Activated CD4-positive, alpha-beta memory T cell treated with anti-CD3 and anti-CD28 coated beads, Interleukin-2, amount 10 ng/mL, durations not matched to agents 7 days and 5 days (primary cell): ENCODE measurements at regions not wholly inside any gene's neighbourhood (a gene's known extent, or its start where the extent isn't known, plus 50 kb on each side); places are given as distances from the start of the nearest gene placed in this dataset.
A peak's percentile ranks its signal among the peaks of the same experiment; 100 is the strongest.

Source experiments
- CTCF ChIA-PET: fragments of 350-600 bp; sonication (Branson Sonifier 250); formaldehyde crosslinking; loops from one replicate; lab custom pipeline; 2021; ENCODE audit warnings: antibody characterized with exemption, inconsistent platforms; lab: Charles Lee
- POLR2A ChIA-PET: fragments of 350-600 bp; sonication (Branson Sonifier 250); formaldehyde crosslinking; loops from one replicate; lab custom pipeline; 2021; ENCODE audit warnings: antibody characterized with exemption; lab: Charles Lee
- DNase-seq: peaks from one replicate; pipeline ENCODE4 v3.0.0-alpha.2; 2020
- H3K27ac Mint-ChIP-seq: one replicate; pipeline ENCODE4 v1.8.0; 2021; ENCODE audit warnings: mild to moderate bottlenecking, mixed read lengths
- H3K27me3 Mint-ChIP-seq: one replicate; pipeline ENCODE4 v1.8.0; 2021; ENCODE audit warnings: mixed read lengths
- H3K36me3 Mint-ChIP-seq: one replicate; pipeline ENCODE4 v1.8.0; 2021; ENCODE audit warnings: low read depth, mixed read lengths
- H3K4me1 Mint-ChIP-seq: one replicate; pipeline ENCODE4 v1.8.0; 2021; ENCODE audit warnings: mixed read lengths
- H3K4me3 Mint-ChIP-seq: one replicate; pipeline ENCODE4 v1.8.0; 2021; ENCODE audit warnings: mild to moderate bottlenecking, mixed read lengths
- H3K9me3 Mint-ChIP-seq: one replicate; pipeline ENCODE4 v1.8.0; 2021; ENCODE audit warnings: mixed read lengths

DNA sequence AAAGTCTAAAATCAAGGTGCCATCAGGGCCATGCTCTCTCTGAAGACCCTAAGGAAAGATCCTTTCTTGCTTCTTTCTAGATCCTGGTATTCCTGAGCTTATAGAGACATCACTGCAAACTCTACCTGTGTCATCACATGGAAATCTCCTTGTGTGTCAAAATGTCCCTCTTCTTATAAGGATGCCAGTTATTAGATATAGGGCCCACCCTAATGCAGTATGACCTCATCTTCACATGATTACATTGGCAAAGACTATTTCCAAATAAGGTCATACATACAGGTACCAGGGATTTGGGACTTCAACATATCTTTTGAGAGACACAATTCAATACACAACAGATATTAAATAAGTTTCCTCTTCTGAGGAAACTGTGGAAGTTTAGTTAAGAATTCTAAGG, 123.9 kb downstream of the UNC5CL start:
- Mint-ChIP-seq H3K9me3 (no peaks in the 10 kb centered on the region), H3K36me3 (no peaks in the 10 kb centered on the region), H3K4me1 (peaks cover 2% of the 10 kb centered on the region), H3K4me3 (no peak overlapping the region), H3K27ac (no peak overlapping the region), H3K27me3 (peaks cover 25% of the 10 kb centered on the region)
- no peak for DNase-seq
- CTCF ChIA-PET, result no interaction called here
- POLR2A ChIA-PET, result no interaction called here

DNA sequence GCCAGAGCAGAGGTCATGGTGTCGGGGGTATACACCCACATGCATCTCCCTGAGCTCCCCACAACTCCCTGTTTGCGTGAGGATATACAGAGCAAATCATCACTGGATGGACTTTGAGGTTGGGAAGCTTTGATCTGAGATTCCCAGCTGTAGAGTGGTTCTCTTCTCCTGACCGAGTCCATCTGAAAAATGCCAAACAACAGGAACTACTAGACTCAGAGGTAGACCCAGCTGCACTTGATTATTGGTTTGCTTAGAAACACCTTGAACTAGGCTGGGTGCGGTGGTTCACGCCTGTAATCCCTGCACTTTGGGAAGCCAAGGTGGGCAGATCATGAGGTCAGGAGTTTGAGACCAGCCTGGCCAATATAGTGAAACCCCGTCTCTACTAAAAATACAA, 125.0 kb downstream of the UNC5CL start:
- POLR2A ChIA-PET, result no interaction called here
- Mint-ChIP-seq H3K4me1 (peaks cover 2% of the 10 kb centered on the region), H3K27me3 (peaks cover 22% of the 10 kb centered on the region), H3K27ac (no peak overlapping the region), H3K9me3 (no peaks in the 10 kb centered on the region), H3K36me3 (no peaks in the 10 kb centered on the region), H3K4me3 (no peak overlapping the region)
- no peak for DNase-seq
- CTCF ChIA-PET, result no interaction called here

DNA sequence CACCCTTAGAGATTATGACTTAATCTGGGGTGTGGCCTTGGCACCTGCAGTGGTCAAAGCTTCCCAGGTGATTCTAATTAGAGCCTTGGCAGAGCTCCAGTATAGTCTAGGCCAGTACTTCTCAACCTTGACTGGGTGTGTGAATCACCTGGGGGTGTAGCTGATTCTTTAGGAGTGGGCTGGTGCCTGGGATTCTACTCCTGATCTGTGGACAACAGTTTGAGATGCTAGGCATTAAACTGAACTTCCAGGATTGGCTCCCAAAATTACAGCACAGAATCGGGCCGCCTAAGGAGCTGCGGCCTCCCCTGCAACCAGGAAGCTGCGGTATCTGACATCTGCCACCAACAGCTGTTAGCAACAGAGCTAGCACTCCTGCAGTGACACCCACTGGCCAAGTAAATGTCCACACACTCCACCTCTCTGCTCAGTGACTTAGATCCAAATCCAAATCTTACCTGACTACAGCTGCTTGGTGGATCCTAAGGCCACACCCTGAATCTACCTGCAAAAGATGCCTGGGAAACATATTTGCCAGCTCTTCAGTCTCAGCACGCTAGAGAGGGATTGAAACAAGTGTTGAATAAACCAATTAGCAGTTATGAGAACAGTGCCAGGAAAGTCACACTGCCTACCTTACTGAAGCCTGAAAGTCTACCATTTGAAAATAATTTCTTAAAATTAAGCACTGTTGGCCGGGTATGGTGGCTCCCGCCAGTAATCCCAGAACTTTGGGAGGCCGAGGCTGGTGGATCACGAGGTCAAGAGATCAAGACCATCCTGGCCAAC, 126.7 kb downstream of the UNC5CL start:
- no peak overlapping the region for H3K27ac Mint-ChIP-seq
- CTCF ChIA-PET, result interaction anchor here (1.4 to 1.9 kb wide), 4 partner anchors 116 to 584 kb away, joined by 3 to 6 read pairs (median 4); no protein-coding TSS in a partner anchor
- POLR2A ChIA-PET, result no interaction called here

DNA sequence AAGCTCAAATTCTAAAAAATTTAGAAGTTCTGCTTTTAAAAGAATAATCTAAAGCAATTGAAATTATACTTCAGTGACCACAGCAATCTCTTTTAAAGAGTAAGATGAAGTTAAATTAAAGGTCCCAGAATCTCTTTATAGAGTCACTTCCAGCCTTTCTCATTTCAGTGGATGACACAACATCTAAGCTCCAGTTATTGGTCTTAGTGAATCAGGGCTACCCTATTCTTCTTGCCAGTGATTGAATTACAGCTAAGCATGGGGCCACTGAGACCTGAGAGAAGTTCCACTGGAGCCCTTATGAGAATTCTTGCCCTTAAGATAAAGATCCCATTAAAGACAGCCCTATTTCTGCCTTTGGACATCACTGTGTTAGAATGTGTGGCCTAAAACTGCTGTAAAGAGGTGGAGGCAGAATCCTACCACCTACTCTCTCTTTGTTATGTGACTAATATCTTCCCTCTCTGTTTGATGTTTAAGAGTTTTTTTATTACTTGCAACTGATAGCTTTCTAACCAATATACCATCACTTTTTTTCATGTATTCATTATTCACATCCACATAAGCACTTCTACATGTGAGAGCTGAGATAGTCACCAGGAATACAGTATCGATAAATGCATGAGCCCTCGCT, 128.6 kb downstream of the UNC5CL start:
- no peak for DNase-seq
- ChIA-PET CTCF (interaction anchor here (1.0 kb wide), 1 partner anchor 118 kb away, joined by 3 read pairs; no protein-coding TSS in a partner anchor), POLR2A (no interaction called here)
- H3K27ac Mint-ChIP-seq, result no peak overlapping the region
- H3K27me3 Mint-ChIP-seq, result peaks cover 19% of the 10 kb centered on the region
- no peak overlapping the region for H3K4me3 Mint-ChIP-seq
- no peaks in the 10 kb centered on the region for H3K9me3 Mint-ChIP-seq
- H3K4me1 Mint-ChIP-seq, result peaks cover 2% of the 10 kb centered on the region
- no peaks in the 10 kb centered on the region for H3K36me3 Mint-ChIP-seq

More for the DNA sequence above, 126.7 kb downstream of the UNC5CL start:
- Mint-ChIP-seq H3K4me3 (no peak overlapping the region), H3K9me3 (no peaks in the 10 kb centered on the region), H3K27me3 (peaks cover 28% of the 10 kb centered on the region), H3K4me1 (peaks cover 2% of the 10 kb centered on the region), H3K36me3 (no peaks in the 10 kb centered on the region)
- peak; percentile 43 for DNase-seq

DNA sequence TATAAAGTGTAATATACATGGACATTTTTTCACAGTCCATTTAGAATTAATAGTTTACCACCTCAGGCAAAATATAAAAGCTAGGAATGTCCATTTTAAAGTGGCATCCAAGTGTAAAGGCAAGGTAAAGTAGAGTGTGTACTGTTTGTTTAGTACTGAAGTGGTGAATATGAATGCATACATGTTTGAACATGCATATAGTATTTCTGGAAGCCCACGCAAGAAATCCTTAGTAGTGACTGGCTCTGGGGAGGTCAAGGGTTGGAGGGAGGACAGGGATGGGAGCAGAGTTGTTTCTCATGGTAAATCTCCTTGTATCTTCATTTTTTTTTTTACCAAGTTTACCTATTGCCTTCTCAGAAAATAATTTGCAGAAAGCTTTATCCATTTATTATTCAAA, 129.2 kb downstream of the UNC5CL start:
- Mint-ChIP-seq H3K4me3 (no peak overlapping the region), H3K9me3 (no peaks in the 10 kb centered on the region), H3K27ac (no peak overlapping the region), H3K36me3 (no peaks in the 10 kb centered on the region), H3K27me3 (peaks cover 22% of the 10 kb centered on the region), H3K4me1 (peaks cover 2% of the 10 kb centered on the region)
- CTCF ChIA-PET, result no interaction called here
- no peak for DNase-seq
- POLR2A ChIA-PET, result no interaction called here

DNA sequence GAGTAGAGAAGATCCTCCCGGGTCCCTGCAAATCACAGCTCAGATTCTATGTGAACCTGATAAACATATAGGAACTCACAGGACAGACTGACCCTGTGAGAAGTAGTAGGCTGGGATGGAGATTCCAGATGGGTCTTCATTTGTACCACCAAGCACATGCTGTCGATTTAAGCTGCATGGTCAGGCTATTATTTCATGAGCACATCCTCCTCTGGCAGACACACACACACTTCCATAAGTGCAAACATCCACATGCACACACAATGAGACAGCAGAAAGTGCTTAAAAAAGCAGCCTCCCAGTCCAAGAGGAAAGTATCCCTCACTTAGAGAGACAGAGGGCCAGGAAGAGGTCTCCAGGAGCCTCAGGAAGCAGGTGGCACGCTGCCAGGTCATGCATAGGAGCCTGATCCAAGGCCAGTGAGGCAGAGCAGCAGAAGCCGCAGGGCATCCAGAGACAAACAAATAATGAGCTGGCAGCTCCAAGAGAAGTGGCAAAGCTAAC, 131.8 kb downstream of the UNC5CL start:
- no peaks in the 10 kb centered on the region for H3K9me3 Mint-ChIP-seq
- ChIA-PET POLR2A (no interaction called here), CTCF (no interaction called here)
- no peak overlapping the region for H3K4me3 Mint-ChIP-seq
- no peak for DNase-seq
- peaks cover 22% of the 10 kb centered on the region for H3K27me3 Mint-ChIP-seq
- H3K27ac Mint-ChIP-seq, result no peak overlapping the region
- no peaks in the 10 kb centered on the region for H3K36me3 Mint-ChIP-seq
- peaks cover 1% of the 10 kb centered on the region for H3K4me1 Mint-ChIP-seq

DNA sequence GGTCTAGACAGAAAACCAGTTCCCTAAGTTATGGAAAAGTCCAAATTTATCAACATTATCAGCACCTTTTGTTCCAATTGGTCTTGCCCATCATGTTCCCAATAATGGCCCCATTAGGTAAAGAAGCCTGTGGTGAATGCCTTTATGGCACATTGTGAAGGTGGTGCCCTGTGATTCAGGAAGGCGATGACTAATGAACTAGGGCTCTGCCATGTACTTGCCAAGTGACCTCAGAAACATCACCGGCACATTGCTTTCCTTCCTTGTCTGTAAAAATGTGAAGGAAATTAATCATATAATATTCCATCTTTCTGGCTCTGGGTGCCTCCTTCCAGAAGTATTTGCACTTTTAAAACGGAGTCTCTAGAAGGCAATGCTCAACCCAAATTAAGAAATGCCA, 132.3 kb downstream of the UNC5CL start:
- DNase-seq, result no peak
- CTCF ChIA-PET, result no interaction called here
- Mint-ChIP-seq H3K9me3 (no peaks in the 10 kb centered on the region), H3K27ac (no peak overlapping the region), H3K4me3 (no peak overlapping the region), H3K36me3 (no peaks in the 10 kb centered on the region), H3K27me3 (peaks cover 22% of the 10 kb centered on the region), H3K4me1 (no peaks in the 10 kb centered on the region)
- POLR2A ChIA-PET, result no interaction called here

DNA sequence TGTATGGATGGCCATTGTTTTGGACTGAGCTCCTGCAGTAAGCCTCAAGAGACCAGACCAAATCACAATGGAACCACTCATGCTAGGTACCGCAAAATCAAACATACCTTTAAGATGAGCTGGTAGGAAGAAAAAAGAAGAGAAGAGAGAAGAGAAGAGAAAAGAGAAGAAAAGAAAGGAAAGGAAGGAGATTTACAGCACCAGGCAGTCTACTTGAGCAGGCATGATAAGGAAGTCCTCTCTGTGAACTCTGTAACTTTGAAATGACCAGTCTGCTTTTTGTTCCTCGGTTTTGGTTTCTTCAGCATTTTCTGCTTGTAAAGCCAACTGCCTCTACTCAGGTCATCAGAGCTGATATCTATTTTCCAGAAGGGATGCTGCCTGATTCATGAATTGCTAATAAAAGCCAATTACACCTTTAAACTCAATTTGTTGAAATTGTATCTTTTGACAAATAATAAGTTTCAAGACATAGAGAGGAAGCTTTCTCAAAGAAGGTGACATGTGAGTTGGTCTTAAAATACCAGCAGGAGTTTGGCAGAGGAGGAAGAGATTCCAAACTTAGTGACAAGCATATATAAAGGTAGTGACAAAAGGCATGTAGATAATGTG, 134.3 kb downstream of the UNC5CL start:
- ChIA-PET POLR2A (no interaction called here), CTCF (interaction anchor here (1.7 kb wide), 1 partner anchor 9 kb away, joined by 3 read pairs; no protein-coding TSS in a partner anchor)
- Mint-ChIP-seq H3K4me1 (no peaks in the 10 kb centered on the region), H3K4me3 (no peak overlapping the region), H3K9me3 (no peaks in the 10 kb centered on the region), H3K27ac (no peak overlapping the region), H3K27me3 (peaks cover 21% of the 10 kb centered on the region), H3K36me3 (no peaks in the 10 kb centered on the region)
- DNase-seq, result no peak

DNA sequence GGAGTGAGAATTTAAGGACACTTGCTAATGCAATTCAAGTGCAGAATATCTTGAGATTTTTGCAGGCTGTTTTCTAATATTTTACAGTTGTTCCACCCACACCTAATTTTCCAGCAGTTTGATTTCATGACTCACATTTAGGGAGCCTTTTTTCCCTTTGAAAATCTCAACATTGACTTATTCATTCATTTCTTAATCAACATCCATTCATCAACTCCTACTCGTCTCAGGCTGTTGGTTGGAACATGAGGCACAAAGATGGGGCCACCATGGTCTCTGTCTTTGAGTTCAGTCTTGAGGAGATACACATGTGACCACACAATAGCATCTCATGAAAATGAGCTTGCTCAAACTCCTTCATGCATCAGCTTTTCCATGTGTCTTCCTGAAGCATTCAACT, 135.6 kb downstream of the UNC5CL start:
- H3K27me3 Mint-ChIP-seq, result peaks cover 14% of the 10 kb centered on the region
- ChIA-PET CTCF (no interaction called here), POLR2A (no interaction called here)
- H3K27ac Mint-ChIP-seq, result no peak overlapping the region
- no peak overlapping the region for H3K4me3 Mint-ChIP-seq
- H3K9me3 Mint-ChIP-seq, result no peaks in the 10 kb centered on the region
- H3K4me1 Mint-ChIP-seq, result no peaks in the 10 kb centered on the region
- H3K36me3 Mint-ChIP-seq, result no peaks in the 10 kb centered on the region
- DNase-seq, result no peak

DNA sequence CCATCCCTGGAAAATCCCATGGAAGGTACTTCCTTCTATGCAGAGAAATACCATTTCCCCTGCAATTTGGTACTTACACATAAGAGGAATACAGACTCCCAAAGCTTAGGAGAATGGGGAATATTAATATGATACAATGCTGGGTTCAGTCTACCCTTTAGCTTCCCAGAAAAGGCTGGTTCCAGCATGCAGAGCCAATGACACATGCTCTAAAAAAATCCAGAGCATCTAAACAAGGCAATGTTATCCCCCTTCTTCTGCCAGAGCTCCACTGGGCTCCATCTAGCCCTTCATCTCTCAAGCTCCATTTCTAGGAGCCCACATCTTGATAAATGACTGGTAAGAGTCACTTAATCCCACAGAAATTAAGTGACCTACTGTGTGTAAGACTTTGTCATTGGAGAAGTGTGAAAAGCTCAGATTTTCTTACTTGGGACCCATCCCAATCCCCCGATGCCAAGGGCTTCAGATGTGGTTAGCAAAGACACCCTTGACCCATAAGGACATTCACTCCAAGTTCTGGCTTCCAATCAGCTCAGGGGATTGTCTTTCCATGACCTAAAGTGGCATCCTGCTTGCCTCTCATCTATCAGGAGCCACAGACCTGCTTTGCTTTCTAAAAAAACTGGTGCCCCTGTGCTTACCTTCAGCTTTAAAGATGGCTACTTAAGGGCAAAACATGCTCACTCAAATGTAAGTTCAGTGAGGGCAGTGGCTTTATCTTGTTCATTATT, 137.5 kb downstream of the UNC5CL start:
- DNase-seq, result no peak
- H3K4me3 Mint-ChIP-seq, result no peak overlapping the region
- no peaks in the 10 kb centered on the region for H3K9me3 Mint-ChIP-seq
- no peaks in the 10 kb centered on the region for H3K36me3 Mint-ChIP-seq
- H3K27me3 Mint-ChIP-seq, result peaks cover 10% of the 10 kb centered on the region
- ChIA-PET CTCF (no interaction called here), POLR2A (no interaction called here)
- no peaks in the 10 kb centered on the region for H3K4me1 Mint-ChIP-seq
- no peak overlapping the region for H3K27ac Mint-ChIP-seq

DNA sequence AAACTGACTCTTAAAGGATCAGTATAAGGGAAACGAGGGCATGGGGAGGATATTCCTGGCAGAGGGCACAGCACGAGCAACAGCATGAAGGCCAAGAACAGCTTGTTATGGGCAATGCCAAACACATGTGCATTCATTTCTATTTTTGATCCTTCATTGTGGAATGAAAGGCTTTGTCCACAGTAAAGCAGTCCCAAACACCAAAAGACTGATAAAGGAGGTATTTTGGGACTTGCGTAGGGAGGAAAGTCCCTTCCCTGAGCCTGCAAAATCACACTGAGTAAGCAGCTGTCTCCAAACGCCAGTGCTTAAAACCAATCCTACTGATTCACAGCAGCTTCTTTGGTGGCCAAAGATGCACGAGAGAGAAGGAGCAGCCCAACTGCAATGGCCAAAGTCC, 138.2 kb downstream of the UNC5CL start:
- CTCF ChIA-PET, result no interaction called here

DNA sequence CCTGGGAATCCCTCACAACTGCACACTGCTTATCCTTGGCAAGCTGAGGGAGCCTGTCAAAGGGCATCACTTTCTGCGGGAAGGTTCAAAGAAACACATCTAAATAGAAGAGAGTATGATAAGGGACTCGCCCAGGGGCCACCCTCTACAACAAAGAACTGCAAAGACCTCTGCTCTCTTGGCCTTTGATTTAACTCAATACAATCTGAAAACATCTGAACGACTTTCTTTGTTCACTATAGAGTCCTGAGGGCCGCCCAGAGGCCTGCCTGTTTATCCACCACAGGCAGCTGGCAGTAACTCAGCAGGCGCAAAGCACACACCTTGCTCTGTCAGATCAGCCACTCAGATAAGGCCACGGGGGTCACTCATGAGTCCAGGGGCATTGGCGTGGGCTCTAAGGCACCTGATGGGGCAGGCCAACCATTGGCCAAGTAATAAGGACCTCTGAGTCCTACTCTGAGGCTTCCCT, 139.3 kb downstream of the UNC5CL start:
- Mint-ChIP-seq H3K4me3 (no peak overlapping the region), H3K4me1 (no peaks in the 10 kb centered on the region), H3K27ac (no peak overlapping the region), H3K27me3 (peaks cover 6% of the 10 kb centered on the region), H3K9me3 (no peaks in the 10 kb centered on the region), H3K36me3 (no peaks in the 10 kb centered on the region)
- POLR2A ChIA-PET, result no interaction called here
- no peak for DNase-seq
- CTCF ChIA-PET, result no interaction called here

More for the DNA sequence above, 138.2 kb downstream of the UNC5CL start:
- H3K9me3 Mint-ChIP-seq, result no peaks in the 10 kb centered on the region
- POLR2A ChIA-PET, result no interaction called here
- no peak overlapping the region for H3K4me3 Mint-ChIP-seq
- H3K27ac Mint-ChIP-seq, result no peak overlapping the region
- H3K36me3 Mint-ChIP-seq, result no peaks in the 10 kb centered on the region
- H3K27me3 Mint-ChIP-seq, result peaks cover 9% of the 10 kb centered on the region
- H3K4me1 Mint-ChIP-seq, result no peaks in the 10 kb centered on the region
- no peak for DNase-seq

DNA sequence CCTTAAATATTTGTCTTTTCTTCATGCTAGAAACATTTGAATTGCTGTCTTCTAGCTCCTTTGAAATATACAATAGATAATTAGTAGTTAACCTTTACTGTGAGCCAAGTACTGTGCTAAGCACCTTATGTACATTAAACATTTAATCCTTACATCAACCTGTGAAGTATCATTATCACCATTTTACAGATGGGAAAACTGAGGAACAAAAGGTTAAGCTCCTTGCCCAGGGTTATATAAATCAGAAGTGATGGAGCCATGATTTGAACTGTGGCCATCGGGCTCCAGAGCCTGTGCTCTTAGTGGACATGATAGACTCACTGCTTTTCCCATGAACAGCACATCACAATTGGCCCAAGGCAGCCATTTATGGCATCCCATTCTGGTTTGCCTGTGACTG, 140.9 kb downstream of the UNC5CL start:
- ChIA-PET CTCF (no interaction called here), POLR2A (no interaction called here)
- no peak overlapping the region for H3K27ac Mint-ChIP-seq
- DNase-seq, result no peak
- no peaks in the 10 kb centered on the region for H3K36me3 Mint-ChIP-seq
- no peak overlapping the region for H3K4me3 Mint-ChIP-seq
- H3K9me3 Mint-ChIP-seq, result no peaks in the 10 kb centered on the region
- no peaks in the 10 kb centered on the region for H3K4me1 Mint-ChIP-seq
- peaks cover under 1% of the 10 kb centered on the region for H3K27me3 Mint-ChIP-seq
